ENCODE measurements at regions not wholly inside any gene's neighbourhood (a gene's known extent, or its start where the extent isn't known, plus 50 kb on each side); places are given as distances from the start of the nearest gene placed in this dataset.

- Histone ChIP-seq H3K27me3 (ENCODE audit: control insufficient read depth, insufficient read depth, low read length) (no peaks in the 10 kb centered on the region), H3K27ac (ENCODE audit: low read depth in 2 of 2, low read length in 2 of 2) (no peak overlapping the region), H3K9me3 (ENCODE audit: control insufficient read depth in 2 of 3, insufficient read depth in 1 of 3, low read length in 3 of 3) (no peaks in the 10 kb centered on the region), H3K9ac (ENCODE audit: low read length in 3 of 3) (no peak overlapping the region), H3K4me1 (ENCODE audit: control insufficient read depth in 2 of 3, insufficient read depth in 2 of 3, low read depth in 1 of 3, low read length in 3 of 3) (no peaks in the 10 kb centered on the region), H3K36me3 (ENCODE audit: control insufficient read depth in 2 of 3, insufficient read depth in 3 of 3, low read length in 3 of 3) (no peaks in the 10 kb centered on the region), H3K4me3 (ENCODE audit: low read length in 3 of 3) (no peak overlapping the region)
- intact Hi-C loops (cut with DNase I): no loop called here
- no peak for TF ChIP-seq CTCF (IDR thresholded peaks at IDR 0.05; ENCODE audit: borderline replicate concordance, extremely low read depth, insufficient read depth)
- no peak for FAIRE-seq
- DNase-seq: no peak
Observed at GRCh38 chr18:72100465-72101004, 443.6 kb downstream of the CBLN2 start.

- Histone ChIP-seq H3K27ac (ENCODE audit: low read depth in 2 of 2, low read length in 2 of 2) (no peak overlapping the region), H3K9me3 (ENCODE audit: control insufficient read depth in 2 of 3, insufficient read depth in 1 of 3, low read length in 3 of 3) (no peaks in the 10 kb centered on the region), H3K27me3 (ENCODE audit: control insufficient read depth, insufficient read depth, low read length) (no peaks in the 10 kb centered on the region), H3K4me1 (ENCODE audit: control insufficient read depth in 2 of 3, insufficient read depth in 2 of 3, low read depth in 1 of 3, low read length in 3 of 3) (no peaks in the 10 kb centered on the region), H3K36me3 (ENCODE audit: control insufficient read depth in 2 of 3, insufficient read depth in 3 of 3, low read length in 3 of 3) (no peaks in the 10 kb centered on the region), H3K9ac (ENCODE audit: low read length in 3 of 3) (no peak overlapping the region), H3K4me3 (ENCODE audit: low read length in 3 of 3) (no peak overlapping the region)
- intact Hi-C loops (cut with DNase I): no loop called here
- DNase-seq: no peak
- no peak for FAIRE-seq
- TF ChIP-seq CTCF (IDR thresholded peaks at IDR 0.05; ENCODE audit: borderline replicate concordance, extremely low read depth, insufficient read depth): no peak
Observed at GRCh38 chr18:72091369-72091768, 452.8 kb downstream of the CBLN2 start.

- FAIRE-seq (no peak), DNase-seq (no peak)
- Histone ChIP-seq H3K9ac (ENCODE audit: low read length in 3 of 3) (no peak overlapping the region), H3K4me1 (ENCODE audit: control insufficient read depth in 2 of 3, insufficient read depth in 2 of 3, low read depth in 1 of 3, low read length in 3 of 3) (no peaks in the 10 kb centered on the region), H3K27me3 (ENCODE audit: control insufficient read depth, insufficient read depth, low read length) (no peaks in the 10 kb centered on the region), H3K27ac (ENCODE audit: low read depth in 2 of 2, low read length in 2 of 2) (no peak overlapping the region), H3K36me3 (ENCODE audit: control insufficient read depth in 2 of 3, insufficient read depth in 3 of 3, low read length in 3 of 3) (no peaks in the 10 kb centered on the region), H3K9me3 (ENCODE audit: control insufficient read depth in 2 of 3, insufficient read depth in 1 of 3, low read length in 3 of 3) (no peaks in the 10 kb centered on the region), H3K4me3 (ENCODE audit: low read length in 3 of 3) (no peak overlapping the region)
- intact Hi-C loops (cut with DNase I): no loop called here
- no peak for TF ChIP-seq CTCF (IDR thresholded peaks at IDR 0.05; ENCODE audit: borderline replicate concordance, extremely low read depth, insufficient read depth)
Observed at GRCh38 chr18:72089432-72089831, 454.7 kb downstream of the CBLN2 start.

DNA sequence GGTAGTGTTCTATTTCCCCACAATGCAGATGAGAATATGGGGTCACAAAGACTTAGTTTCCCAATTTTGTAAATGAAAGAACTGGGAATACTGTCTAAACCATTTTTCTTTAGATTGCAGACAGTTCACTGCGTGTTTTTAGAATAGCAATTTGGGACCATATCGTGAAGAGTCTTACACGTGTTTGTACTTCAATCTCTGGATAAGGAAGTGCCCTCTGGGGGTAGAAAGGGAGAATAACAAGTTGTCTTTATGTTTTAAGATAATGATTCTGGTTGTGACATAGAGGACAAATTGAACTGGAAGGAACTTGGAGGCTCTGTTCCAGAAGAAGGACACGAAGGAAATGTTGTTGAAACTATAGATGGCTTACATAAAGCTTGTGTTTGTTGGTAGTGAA, 457.7 kb downstream of the CBLN2 start:
- H3K9me3 ChIP-seq (ENCODE audit: control insufficient read depth in 2 of 3, insufficient read depth in 1 of 3, low read length in 3 of 3): no peaks in the 10 kb centered on the region
- TF ChIP-seq CTCF (IDR thresholded peaks at IDR 0.05; ENCODE audit: borderline replicate concordance, extremely low read depth, insufficient read depth): peak; percentile 41
- no peaks in the 10 kb centered on the region for H3K36me3 ChIP-seq (ENCODE audit: control insufficient read depth in 2 of 3, insufficient read depth in 3 of 3, low read length in 3 of 3)
- no peak overlapping the region for H3K9ac ChIP-seq (ENCODE audit: low read length in 3 of 3)
- no peak overlapping the region for H3K4me3 ChIP-seq (ENCODE audit: low read length in 3 of 3)
- no peak for FAIRE-seq
- H3K27me3 ChIP-seq (ENCODE audit: control insufficient read depth, insufficient read depth, low read length): no peaks in the 10 kb centered on the region
- intact Hi-C loops (cut with DNase I): no loop called here
- H3K27ac ChIP-seq (ENCODE audit: low read depth in 2 of 2, low read length in 2 of 2): no peak overlapping the region
- DNase-seq: peak in 2 of 5 donors; percentile 29 to 42
- no peaks in the 10 kb centered on the region for H3K4me1 ChIP-seq (ENCODE audit: control insufficient read depth in 2 of 3, insufficient read depth in 2 of 3, low read depth in 1 of 3, low read length in 3 of 3)
